SK-N-MC (cell line): ENCODE measurements at regions not wholly inside any gene's neighbourhood (a gene's known extent, or its start where the extent isn't known, plus 50 kb on each side); places are given as distances from the start of the nearest gene placed in this dataset.

Experiments used
- EZH2 ChIP-seq: fragments of 200-600 bp; sonication (generic); IDR thresholded peaks from one replicate; pipeline ENCODE4 v1.6.1; 2017; ENCODE audit warnings: antibody characterized with exemption
- POLR2AphosphoS5 ChIP-seq: IDR thresholded peaks from 2 replicates; pipeline ENCODE4 v1.6.1; 2012; ENCODE audit warnings: mild to moderate bottlenecking, low read depth, low read length, borderline replicate concordance

DNA sequence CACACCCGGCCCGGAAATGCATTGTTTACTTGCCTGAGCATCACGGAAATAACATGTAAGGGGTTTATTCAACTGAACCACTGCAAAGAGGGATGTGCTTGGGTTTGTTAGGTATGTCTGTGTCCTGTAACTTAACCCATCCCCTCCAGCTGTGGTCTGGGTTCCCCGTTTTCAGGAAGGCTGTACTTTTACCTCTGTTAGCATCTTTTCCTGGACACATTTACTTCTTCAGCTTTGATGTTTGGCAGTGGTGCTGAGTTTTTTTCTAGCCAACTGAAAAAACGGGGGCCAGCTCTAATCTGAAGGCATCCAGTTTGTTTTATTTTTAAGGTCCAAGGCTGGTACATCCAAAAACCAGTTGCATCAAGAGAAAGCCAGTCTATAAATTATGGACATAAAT, 561.8 kb downstream of the BNC2 start:
- TF ChIP-seq EZH2 (no peak), POLR2AphosphoS5 (no peak)
